ENCODE measurements at regions not wholly inside any gene's neighbourhood (a gene's known extent, or its start where the extent isn't known, plus 50 kb on each side); places are given as distances from the start of the nearest gene placed in this dataset.
A peak's percentile ranks its signal among the peaks of the same experiment; 100 is the strongest.

GRCh38 chr6:44011350-44011920 lies 115.8 kb downstream of the MRPL14 start:
- peak overlapping the region; percentile 64 for H3K9ac ChIP-seq (ENCODE audit: low read length)
- BruUV-seq (replicated peaks) = no TSS peak
- CTCF ChIA-PET = interaction anchor here (0.7 kb wide), 1 partner anchor 222 kb away, joined by 5 read pairs; no protein-coding TSS in a partner anchor

GRCh38 chr6:44010411-44011349 lies 116.6 kb downstream of the MRPL14 start:
- H3K27ac ChIP-seq (ENCODE audit: low read length) = peak overlapping the region; percentile 89
- peaks cover 4% of the 10 kb centered on the region; the same call in 1 of the 2 replicates for H3K36me3 ChIP-seq (ENCODE audit: low read depth, low read length)
- no peak overlapping the region for H3K4me3 ChIP-seq (ENCODE audit: low read length)
- POLR2A ChIA-PET (ENCODE audit: unreplicated experiment) = no interaction called here
- peak overlapping the region; percentile 41 for H3K4me2 ChIP-seq (ENCODE audit: low read length)
- intact Hi-C loops (cut with micrococcal nuclease) = loop anchor here (1.0 to 5.0 kb wide), 3 partner anchors 38 to 61 kb away; no protein-coding TSS in a partner anchor
- peak overlapping the region; percentile 64 for H3K9ac ChIP-seq (ENCODE audit: low read length)
- BruUV-seq (replicated peaks) = no TSS peak
- H3K27me3 ChIP-seq (ENCODE audit: low read length) = no peaks in the 10 kb centered on the region
- DNase-seq = peak; percentile 91
- no peaks in the 10 kb centered on the region for H3K9me2 ChIP-seq (replicated peaks; ENCODE audit: low read length)
- H4K20me1 ChIP-seq (ENCODE audit: low read length) = no peaks in the 10 kb centered on the region
- peak; percentile 93 for ATAC-seq
- peaks cover 26% of the 10 kb centered on the region for H3K4me1 ChIP-seq (ENCODE audit: insufficient read depth, low read length)
- no peak overlapping the region for H2AFZ ChIP-seq (ENCODE audit: low read length)
- CTCF ChIA-PET = interaction anchor here (1.1 kb wide), 1 partner anchor 68 kb away, joined by 3 read pairs; no protein-coding TSS in a partner anchor
- peaks cover 5% of the 10 kb centered on the region for H3F3A ChIP-seq (ENCODE audit: low read length, unreplicated experiment)
- H3K9me3 ChIP-seq (ENCODE audit: low read length) = 0 out of 2 replicates have a peak, but pooled peaks cover 3% of the 10 kb centered on the region
- TF ChIP-seq EZH2phosphoT487 (IDR thresholded peaks at IDR 0.05; ENCODE audit: borderline replicate concordance, low read length) = no peak
- no peak for TF ChIP-seq EZH2 (IDR thresholded peaks at IDR 0.05; ENCODE audit: low read length, unreplicated experiment)
- TF ChIP-seq CTCF (conservative IDR thresholded peaks at IDR 0.05; ENCODE audit: low read depth, low read length) = no peak
- no peaks in the 10 kb centered on the region for H3K79me2 ChIP-seq (ENCODE audit: low read length)

More at GRCh38 chr6:44011350-44011920, 115.8 kb downstream of the MRPL14 start:
- Histone ChIP-seq H2AFZ (ENCODE audit: low read length) (no peak overlapping the region), H3K27me3 (ENCODE audit: low read length) (no peaks in the 10 kb centered on the region), H3K36me3 (ENCODE audit: low read depth, low read length) (peaks cover 4% of the 10 kb centered on the region; the same call in 1 of the 2 replicates), H3K79me2 (ENCODE audit: low read length) (no peaks in the 10 kb centered on the region), H3K4me3 (ENCODE audit: low read length) (no peak overlapping the region), H3F3A (ENCODE audit: low read length, unreplicated experiment) (peaks cover 5% of the 10 kb centered on the region), H3K4me2 (ENCODE audit: low read length) (peak overlapping the region; percentile 41), H3K27ac (ENCODE audit: low read length) (peak overlapping the region; percentile 89), H3K9me2 (replicated peaks; ENCODE audit: low read length) (no peaks in the 10 kb centered on the region), H3K4me1 (ENCODE audit: insufficient read depth, low read length) (peaks cover 26% of the 10 kb centered on the region), H4K20me1 (ENCODE audit: low read length) (no peaks in the 10 kb centered on the region), H3K9me3 (ENCODE audit: low read length) (0 out of 2 replicates have a peak, but pooled peaks cover 3% of the 10 kb centered on the region)
- POLR2A ChIA-PET (ENCODE audit: unreplicated experiment) = interaction anchor here (0.5 to 0.6 kb wide), 2 partner anchors 163 to 1219 kb away, joined by 3 to 4 read pairs; no protein-coding TSS in a partner anchor
- peak; percentile 9 for ATAC-seq
- TF ChIP-seq EZH2 (IDR thresholded peaks at IDR 0.05; ENCODE audit: low read length, unreplicated experiment) = no peak
- peak; percentile 32 for DNase-seq
- intact Hi-C loops (cut with micrococcal nuclease) = loop anchor here (1.0 to 5.0 kb wide), 3 partner anchors 39 to 60 kb away; no protein-coding TSS in a partner anchor
